HG02938 (cell line): ENCODE measurements at regions not wholly inside any gene's neighbourhood (a gene's known extent, or its start where the extent isn't known, plus 50 kb on each side); places are given as distances from the start of the nearest gene placed in this dataset.
"Not testable (repeated sequence)": the region's sequence is repeated elsewhere in the genome, so short reads cannot be mapped to it uniquely, and the experiment has no call there.

ENCODE experiments used
- ATAC-seq: cut with Tn5 transposase; IDR thresholded peaks from one replicate; pipeline ENCODE4 v1.9.1; 2021; ENCODE audit warnings: mild to moderate bottlenecking, moderate library complexity; ENCODE audit not compliant: unreplicated experiment

GRCh38 chr5:168075387-168075786 lies 216.1 kb upstream of the WWC1 start:
- ATAC-seq: no peak

GRCh38 chr5:168076561-168076991 lies 214.9 kb upstream of the WWC1 start:
- peak; percentile 51 for ATAC-seq

GRCh38 chr5:168085261-168086031 lies 206.0 kb upstream of the WWC1 start:
- ATAC-seq: no peak

GRCh38 chr5:168086104-168086610 lies 205.3 kb upstream of the WWC1 start:
- no peak for ATAC-seq

- no peak for ATAC-seq
Observed at GRCh38 chr5:168086746-168087145, 204.7 kb upstream of the WWC1 start.

GRCh38 chr5:168088410-168089173 lies 202.9 kb upstream of the WWC1 start:
- ATAC-seq: no peak

- ATAC-seq: no peak
Observed at GRCh38 chr5:168089201-168089887, 202.1 kb upstream of the WWC1 start.

- no peak for ATAC-seq
Observed at GRCh38 chr5:168092209-168093185, 198.9 kb upstream of the WWC1 start.

- ATAC-seq: no peak
Observed at GRCh38 chr5:168093200-168093910, 198.1 kb upstream of the WWC1 start.

GRCh38 chr5:168096525-168096924 lies 194.9 kb upstream of the WWC1 start:
- ATAC-seq: no peak

GRCh38 chr5:168097876-168098653 lies 193.4 kb upstream of the WWC1 start:
- no peak for ATAC-seq

- ATAC-seq: no peak
Observed at GRCh38 chr5:168101352-168101751, 190.1 kb upstream of the WWC1 start.

- not testable (repeated sequence) for ATAC-seq
Observed at GRCh38 chr5:168103018-168103417, 188.4 kb upstream of the WWC1 start.

GRCh38 chr5:168104350-168104749 lies 187.1 kb upstream of the WWC1 start:
- ATAC-seq: no peak

GRCh38 chr5:168104811-168105481 lies 186.5 kb upstream of the WWC1 start:
- ATAC-seq: no peak

- ATAC-seq: no peak
Observed at GRCh38 chr5:168106008-168106761, 185.3 kb upstream of the WWC1 start.

GRCh38 chr5:168109441-168109840 lies 182.0 kb upstream of the WWC1 start:
- no peak for ATAC-seq

GRCh38 chr5:168110384-168110783 lies 181.1 kb upstream of the WWC1 start:
- no peak for ATAC-seq
